GM19324 (cell line): ENCODE measurements at regions not wholly inside any gene's neighbourhood (a gene's known extent, or its start where the extent isn't known, plus 50 kb on each side); places are given as distances from the start of the nearest gene placed in this dataset.

ENCODE experiments used
- ATAC-seq: cut with Tn5 transposase; IDR thresholded peaks from one replicate; pipeline ENCODE4 v1.9.1; 2021; ENCODE audit warnings: mild to moderate bottlenecking, moderate library complexity; ENCODE audit not compliant: unreplicated experiment, low FRiP score

DNA sequence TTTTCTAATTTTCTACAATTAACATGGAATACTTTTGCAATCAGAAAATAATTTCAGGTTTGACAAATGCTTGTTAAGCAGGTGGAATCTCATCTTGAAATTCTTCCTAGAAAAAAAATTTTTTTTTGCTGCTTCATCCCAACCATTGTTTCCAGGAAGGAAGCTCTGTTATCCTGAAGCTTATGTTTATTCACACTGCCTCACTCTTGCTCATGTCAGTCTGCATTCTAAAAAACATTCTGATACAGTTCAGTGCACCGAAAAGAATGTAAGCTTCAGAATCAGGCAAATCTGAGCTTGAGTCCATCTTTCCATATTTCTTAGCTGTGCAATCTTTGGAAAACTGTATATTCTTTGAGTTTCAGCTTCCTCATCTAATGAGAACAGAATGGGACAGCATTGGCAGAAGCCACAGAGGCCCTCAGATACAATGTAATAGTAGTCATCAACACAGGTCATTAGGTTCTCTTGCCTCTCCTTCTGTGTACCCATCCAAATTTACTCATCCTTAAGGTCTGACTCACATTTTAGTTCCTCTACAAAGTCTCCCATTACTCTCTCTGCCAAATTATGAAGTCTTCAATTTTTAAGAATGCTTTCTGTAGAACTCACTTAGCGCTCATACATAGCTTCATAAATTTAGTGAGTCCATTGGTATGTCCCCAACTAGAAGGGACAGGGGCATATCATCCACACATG, 881.8 kb upstream of the NR2F2 start:
- ATAC-seq, result no peak

DNA sequence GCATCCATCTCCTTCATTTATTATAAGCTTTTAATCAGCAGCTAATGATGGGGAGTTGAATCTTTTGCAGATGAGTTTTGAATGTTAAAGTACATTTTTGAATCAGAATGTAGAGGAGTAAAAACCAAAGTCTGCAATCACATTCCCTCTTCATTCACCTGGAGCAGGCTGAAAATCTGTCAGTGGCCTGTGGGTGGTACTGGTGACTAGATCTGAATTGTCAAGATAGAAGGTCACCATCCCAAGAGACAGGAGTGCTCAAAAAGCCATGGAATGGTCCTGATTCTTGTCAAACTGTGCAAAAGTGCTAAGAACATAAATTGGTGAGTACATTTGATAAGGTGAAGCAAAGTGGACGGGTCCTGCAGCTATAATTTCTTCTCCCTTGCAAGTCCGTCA, 881.3 kb upstream of the NR2F2 start:
- no peak for ATAC-seq

DNA sequence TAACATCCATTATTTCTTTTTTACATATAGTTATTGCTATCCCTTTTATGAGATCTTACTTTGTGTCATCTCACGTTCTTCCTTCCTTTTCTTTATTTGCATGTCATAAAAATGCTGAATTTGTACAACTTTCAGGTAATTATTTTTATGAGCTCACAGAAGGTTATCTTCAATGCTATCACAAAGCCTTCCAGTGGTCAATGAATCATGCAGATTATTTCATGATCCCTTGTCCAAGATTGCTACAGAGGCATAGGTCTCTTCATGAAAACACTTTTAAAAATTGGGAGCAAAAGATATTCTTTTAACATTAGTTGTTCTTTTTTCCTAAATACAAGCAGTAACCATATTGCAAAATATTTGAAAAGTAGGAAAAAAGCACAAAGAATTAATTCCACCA, 880.1 kb upstream of the NR2F2 start:
- no peak for ATAC-seq

DNA sequence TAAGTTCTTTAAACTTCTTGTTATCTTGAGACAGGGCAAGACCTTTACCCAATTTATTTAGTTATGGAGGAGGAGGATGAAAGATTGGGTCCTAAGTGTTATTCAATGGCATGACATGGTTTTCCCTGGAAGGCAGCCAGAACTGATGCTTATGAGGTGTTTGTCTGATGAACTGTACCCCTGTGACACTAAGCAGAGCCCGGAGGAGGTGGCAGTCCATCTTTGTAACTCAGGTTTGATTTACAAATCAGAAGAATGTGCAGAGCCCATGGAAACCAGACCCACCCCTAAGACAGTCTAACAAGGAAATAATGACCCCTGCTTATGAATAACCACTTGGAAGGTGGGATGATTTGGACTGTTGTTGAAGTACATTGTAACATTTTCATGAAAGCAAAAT, 878.6 kb upstream of the NR2F2 start:
- no peak for ATAC-seq

DNA sequence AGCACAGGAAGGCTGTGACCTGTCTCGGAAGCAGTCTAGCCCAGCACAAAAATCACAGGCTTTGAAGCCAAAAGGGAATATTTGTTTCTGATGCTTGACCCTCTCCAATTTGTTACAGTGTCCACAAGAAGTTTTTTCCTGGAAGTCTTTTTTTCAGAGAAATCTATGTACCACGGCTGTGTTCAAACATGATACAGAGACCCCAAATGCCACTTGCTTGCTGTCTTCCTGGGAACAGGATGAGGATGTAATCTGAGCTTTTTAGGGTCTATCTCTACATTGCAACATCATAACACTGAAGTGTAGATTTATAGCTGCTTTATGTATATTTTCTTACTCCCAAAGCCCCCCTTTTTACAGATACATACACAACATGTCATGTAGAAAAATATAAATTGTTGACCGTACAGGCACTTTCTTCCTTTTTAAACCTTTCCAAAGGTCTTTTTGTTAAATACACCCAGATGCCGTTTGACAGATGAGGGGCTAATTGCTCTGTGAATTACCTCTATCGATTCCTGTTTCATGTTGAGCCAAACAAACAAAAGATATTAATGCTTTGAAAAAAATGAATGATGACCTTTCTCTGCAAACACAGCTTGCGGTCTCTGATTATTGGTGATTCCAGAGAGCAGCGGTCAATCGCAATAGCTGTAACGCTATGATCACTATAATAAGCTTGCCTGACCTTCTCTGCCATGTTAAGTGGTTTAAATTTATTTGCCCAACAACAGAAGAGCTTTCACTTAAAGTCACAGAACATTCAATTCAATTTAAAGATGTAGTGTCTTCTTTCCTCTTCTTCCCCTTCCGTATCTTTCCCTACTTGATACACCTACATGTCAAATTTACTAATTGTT, 875.9 kb upstream of the NR2F2 start:
- no peak for ATAC-seq

DNA sequence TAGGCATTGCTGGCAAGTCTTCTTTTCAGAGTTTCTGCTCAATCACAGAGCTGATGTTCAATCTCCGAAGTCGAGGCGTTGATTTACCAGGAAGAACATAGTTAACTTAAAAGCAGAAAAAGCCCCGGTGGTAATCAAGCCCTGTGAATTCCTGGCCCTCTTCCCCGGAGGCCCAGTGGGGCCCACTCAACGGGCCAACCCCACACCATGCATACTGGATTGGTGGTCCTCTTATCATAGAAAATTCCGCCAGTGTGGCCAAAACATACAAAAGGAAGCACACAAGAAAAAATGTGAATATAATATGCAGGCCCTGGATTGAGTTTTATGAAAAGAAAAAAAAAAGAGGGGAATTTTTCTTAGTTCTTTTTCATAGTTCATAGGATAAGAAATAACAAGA, 873.0 kb upstream of the NR2F2 start:
- ATAC-seq, result no peak

DNA sequence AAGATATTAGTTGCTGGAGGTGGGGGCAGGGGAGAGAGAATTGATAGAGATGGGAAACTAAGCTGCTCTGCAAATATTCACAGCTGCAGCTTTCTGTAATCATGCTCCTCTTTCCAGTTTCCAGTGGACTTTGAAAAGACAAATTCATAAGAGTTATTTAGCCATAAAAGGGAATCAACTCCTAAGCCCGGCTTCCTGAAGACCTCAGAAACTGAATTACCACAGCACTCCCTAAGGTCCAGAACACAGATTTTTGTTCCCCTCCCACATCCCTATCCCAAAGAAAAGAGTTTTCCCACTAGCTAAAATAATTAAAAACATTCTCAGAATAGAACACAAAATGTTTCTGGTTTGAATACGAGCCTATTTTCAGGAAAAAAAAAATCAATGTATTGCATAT, 871.8 kb upstream of the NR2F2 start:
- no peak for ATAC-seq

DNA sequence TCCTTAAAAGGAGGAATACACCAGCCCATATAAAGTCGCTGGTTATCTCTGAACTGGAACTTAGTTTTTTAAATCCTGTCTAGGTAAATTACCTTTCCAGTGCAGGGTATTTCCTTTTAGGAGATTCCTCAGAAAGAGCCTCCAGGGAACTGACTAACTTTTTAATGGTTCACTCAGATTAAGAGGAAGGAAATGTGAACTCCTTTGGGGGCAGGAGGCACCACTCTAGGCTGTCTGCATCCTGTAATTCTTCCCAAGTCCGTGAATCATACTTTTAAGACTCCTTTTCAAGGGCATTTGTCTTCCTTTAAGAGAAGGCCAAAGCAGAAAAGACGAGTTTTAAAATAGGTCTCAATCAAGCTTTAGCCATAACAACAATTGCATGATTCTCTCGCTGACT, 871.2 kb upstream of the NR2F2 start:
- ATAC-seq, result no peak

DNA sequence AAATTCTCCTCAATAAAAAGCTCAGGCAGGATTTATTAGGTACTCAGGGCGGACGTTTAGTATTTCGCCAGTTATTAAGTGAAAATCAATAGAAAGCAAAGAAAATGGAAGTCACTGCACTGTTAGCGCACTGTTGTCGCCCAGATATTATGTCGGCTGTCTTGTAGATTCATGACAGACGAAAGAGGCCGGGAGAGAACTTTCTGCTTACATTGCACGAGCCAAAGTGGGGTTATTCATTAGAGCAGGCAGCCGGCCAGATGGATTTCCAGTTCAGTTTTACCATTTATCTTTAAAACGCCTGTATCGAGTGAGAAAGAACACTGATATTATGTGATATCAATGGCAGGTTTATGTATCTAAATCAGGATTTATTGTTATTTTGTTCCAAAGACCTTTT, 866.0 kb upstream of the NR2F2 start:
- no peak for ATAC-seq

DNA sequence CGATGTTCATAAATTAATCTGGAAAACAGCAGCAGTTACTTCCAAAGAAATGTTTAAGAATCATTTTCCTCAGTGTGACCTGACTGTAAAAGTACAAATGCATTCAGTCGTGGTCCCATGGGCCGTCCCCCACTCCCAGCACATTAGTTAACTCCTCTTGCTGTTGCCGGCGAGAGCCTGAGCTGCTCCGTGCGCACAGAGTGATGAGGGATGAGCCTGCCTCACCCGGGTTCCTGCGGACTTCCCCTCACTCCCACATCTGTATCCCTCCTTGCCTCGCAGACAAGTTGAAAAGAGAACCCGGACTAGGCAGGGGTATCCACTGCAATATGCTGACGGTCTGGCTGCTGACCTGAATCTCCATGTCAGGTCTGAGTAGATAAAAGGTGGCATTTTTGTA, 861.7 kb upstream of the NR2F2 start:
- ATAC-seq, result no peak

DNA sequence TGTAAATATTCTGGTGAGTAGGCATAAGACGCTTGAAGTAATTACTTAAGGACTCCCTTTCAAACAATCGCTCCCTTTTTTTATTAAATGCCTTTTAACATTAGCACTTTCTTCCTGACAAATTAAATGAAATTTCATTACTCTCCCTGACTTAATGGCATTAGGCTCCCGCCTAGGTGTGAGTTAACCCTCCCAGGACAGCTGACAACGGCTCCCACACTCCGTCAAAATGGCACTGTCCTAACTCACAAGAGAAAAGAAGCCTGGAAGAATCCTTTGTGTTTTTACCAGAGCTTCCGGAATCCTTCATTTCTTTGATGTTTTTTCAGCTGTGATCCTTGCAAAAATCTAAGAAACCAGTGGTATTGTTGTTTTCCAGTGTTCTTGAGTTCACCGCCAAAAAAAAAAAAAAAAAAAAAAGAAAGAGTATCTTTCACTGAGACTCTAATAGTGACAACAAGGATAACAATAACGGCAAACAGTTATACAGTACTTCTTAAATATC, 861.0 kb upstream of the NR2F2 start:
- ATAC-seq, result no peak

DNA sequence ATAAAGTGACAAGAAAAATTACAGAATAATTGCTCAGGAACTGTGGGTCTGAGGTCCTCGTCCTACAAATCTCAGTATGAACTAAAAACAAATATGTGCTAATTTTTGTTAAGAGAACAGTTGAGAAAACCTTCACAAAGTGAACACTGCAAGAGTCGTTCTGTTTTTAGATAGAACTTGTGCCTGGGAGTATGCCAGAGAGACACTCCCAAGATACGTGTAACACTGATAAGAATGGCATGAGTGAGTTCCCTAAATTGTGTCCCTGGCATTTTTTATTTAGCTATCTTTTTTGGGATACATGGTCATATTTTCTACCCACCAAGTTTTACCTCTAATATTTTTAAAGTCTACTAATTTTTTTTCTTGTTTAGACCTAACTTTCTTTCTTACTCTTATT, 860.0 kb upstream of the NR2F2 start:
- ATAC-seq, result no peak

DNA sequence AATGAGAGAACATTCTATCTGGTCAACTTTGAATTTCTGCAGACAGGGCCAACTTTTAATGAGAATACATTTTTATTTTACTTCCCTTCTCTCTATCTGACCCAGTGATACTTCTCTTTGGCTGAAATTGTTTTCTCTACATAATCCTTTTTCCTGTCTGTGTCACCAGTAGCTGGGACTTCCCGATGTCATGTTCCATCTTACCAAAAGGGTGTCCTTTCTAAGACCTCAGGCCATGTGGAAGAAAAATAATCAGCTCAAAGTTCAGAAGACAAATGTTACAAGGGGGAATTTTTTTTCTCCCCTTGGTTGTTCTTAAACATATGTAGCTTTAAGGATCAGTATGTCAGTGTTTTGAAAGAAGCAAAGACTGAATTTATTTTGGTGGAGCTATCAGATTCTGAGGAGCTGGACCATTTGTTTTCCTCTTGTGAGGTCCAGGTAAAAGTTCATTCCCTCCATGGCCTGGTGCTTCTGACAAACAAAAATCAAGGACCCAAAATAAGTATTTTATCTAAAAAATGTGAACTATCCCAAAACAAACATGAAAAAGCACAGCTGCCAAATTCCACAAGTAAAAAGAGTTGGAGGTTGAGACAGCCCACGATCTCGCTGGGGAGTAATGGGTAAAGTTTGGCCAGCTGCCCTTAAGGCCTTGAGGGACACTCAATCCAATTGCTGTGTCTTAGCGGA, 859.4 kb upstream of the NR2F2 start:
- no peak for ATAC-seq

DNA sequence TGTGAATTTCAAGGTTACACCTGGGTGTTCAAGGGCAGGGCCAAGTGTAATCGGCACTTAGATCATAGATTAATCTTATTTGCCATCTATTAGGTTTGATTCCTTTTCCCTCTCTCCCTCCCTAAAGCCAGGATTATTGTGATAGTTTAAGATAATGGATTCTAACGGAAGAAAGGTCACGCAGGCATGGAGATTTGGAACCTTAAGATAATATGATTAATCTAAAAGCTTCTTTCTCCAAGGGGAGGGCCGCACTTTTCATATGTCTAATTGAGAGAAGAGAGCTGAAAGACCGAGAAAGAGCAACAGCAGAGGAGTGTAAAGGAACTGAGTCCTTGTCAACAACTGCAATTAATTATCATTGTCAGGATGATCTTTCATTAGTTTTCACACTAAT, 858.8 kb upstream of the NR2F2 start:
- ATAC-seq, result no peak

DNA sequence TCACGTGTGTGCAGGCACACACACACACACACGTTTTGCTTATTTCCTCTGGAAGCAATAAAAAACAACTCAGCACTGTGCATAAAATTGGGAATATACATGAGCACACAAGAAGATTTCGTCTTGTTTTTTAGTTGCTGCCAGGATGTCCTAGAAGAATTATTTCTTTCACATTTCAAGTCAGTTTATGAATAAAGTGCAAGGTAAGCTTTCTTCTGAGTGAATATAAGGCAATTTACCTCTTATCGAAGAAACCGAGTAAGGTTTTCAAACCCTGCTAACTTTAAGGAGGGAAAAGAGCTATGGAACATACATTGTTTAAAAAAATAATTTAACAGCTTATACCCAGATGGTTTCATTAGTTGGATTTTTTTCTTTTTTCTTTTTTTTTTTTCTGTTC, 855.4 kb upstream of the NR2F2 start:
- ATAC-seq, result no peak

DNA sequence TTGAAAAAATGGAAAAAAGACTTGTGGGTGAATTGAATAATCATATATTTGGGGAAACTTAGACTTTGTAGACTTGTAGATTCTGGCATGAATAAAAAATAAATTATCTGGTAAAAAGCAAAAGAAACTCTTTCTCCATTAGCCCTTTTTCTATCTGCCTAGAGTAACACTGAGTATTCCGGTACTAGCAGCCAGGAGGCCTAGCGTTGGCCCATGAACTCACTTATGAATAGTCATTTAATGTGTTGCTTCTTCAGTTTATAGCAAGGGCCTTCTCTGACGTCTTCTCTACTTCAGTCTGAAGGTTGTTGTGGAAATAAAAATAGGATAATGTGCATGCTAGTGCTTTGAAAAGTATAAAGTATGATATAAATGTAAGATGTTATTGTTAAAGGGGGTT, 851.2 kb upstream of the NR2F2 start:
- no peak for ATAC-seq

DNA sequence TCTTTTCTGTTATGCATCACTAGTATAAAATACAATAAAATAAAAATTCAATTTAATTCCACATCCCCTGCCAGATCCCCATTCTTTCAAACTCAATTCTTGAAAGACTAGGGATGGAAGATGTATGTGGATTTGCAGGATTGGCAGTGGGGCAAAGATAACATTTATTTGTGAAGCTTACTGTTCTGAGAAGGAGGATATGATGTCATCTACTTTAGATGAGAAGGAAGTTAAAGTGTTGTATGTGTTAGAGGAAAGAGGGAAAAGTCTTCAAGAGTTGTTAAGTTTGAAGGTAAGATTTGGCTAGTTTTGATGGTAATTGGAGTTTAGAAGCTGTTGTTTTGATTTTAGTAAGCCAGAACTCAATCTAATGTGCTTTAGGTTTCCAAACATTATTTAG, 845.1 kb upstream of the NR2F2 start:
- ATAC-seq, result no peak

DNA sequence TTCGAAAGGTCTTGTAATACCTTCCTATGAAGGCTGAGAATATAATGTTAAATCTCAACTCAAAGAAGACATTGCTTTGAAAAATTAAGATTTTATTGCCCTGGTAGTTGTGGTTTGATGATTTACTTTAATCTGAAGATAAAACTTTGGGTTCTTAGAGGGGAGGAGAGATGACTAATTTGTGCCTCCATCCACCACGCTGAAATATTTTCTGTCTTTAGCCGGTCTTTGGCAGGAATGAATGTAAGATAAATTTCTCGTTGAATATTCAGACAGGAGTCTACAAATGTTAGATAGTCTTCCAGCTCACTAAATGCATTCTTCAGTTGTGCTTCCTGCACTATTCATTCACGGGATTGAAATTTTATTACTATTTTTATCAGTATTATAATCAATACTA, 844.3 kb upstream of the NR2F2 start:
- ATAC-seq, result no peak

DNA sequence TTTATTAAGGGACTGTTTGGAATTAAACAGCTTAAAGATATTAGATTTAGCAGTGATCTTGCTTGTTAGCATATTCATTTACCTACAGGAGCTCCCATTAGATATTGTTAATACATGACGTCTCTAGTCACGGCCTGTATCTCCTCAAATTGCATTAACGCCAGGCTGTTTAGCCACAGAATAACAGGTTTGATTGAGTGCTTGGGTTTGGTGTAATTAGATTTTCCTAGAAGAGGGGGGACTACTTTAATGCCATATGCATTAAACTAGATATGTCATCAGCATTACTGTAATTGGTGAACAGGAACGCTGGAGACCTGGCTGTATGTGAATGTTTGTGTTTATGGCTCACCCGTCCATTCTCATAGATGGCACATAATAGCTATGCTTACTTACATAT, 841.4 kb upstream of the NR2F2 start:
- no peak for ATAC-seq

DNA sequence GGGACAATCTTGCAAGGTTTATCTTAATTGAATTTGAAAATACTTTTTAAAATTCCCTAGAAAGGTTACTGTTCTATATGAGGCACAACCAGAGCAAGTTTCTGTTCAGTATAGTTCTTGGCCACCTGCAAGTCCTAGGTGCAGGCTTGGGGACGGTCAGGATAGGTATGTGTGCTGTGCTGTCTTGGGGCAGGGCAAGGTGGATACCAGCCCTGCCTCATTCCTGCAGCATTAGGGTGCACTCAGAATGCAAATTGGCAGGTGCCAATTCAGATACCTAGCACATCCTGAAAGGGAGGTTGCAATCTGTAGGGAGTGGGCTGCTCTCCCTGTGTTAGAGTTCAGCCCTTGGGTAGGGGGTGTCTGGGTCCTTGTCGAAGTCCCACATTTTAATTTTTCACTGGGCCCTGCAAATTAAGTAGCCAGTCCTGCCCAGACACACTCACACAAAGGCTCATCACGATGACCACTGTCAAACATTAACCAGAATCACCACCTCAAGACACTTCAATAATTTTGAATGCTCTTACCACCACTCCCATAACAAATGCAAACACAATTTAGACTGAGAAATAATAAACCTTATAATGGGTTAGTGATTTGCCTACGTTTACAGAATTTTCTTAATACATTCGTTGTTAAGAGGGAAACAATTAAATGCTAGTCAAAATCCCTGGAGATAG, 838.0 kb upstream of the NR2F2 start:
- ATAC-seq, result no peak

DNA sequence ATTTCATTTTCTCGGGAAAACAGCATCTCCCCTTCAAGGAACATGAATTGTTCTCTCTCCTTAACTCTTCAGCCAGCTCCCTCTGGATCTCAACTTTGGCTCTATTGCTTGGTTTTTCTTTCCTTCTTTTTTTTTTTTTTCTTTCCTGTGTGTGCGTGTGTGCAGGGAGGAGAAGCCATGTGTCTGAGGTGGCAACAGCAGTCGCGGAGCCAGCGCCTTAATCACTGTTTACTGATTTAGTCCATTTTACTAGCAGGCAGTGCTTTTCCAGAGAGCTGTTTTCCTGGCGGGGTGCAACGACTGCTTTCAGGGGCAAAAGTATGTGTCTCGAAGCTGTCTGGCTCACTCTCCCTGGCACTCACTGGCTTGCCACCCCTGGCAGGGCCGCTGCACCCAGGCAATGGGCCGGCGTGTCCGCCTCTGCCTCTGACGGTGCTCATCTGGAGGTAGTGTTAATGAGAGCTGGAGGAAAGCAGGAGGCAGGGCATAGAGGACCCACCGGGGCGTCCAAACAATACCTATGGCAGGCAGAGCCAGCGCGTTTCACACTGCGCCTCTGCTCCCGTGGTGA, 835.4 kb upstream of the NR2F2 start:
- ATAC-seq, result no peak
